Heart right ventricle (tissue), 16 donors: ENCODE measurements at regions not wholly inside any gene's neighbourhood (a gene's known extent, or its start where the extent isn't known, plus 50 kb on each side); places are given as distances from the start of the nearest gene placed in this dataset.
A peak's percentile ranks its signal among the peaks of the same experiment; 100 is the strongest.

ENCODE experiments used
- ATAC-seq, 8 donors: fragments of 200-7000 bp; cut with Tn5 transposase; one replicate each; pipeline ENCODE4 v1.9.1; 2020; ENCODE audit warnings: mild to moderate bottlenecking in 8 of 8, moderate library complexity in 8 of 8, moderate number of reproducible peaks in 1 of 8
- DNase-seq, 2 donors: peaks; one replicate each; pipeline ENCODE4 v3.0.0-alpha.2; 2020
- H3K27ac ChIP-seq, 10 donors: fragments of 200-600 bp; sonication (generic) in 2 of 10; one replicate each; pipeline versions ENCODE4 v1.5.0 to v1.8.0; 2020 to 2022; ENCODE audit warnings: mild to moderate bottlenecking in 3 of 10
- H3K27me3 ChIP-seq, 7 donors: fragments of 200-600 bp; one replicate each; pipeline ENCODE4 v1.8.0; 2021 to 2022; ENCODE audit warnings: mild to moderate bottlenecking in 2 of 7
- H3K36me3 ChIP-seq, 9 donors: fragments of 200-600 bp; sonication (generic) in 1 of 9; one replicate each; pipeline versions ENCODE4 v1.5.0 to v1.8.0; 2020 to 2022; ENCODE audit warnings: mild to moderate bottlenecking in 2 of 9
- H3K4me1 ChIP-seq, 9 donors: fragments of 200-600 bp; sonication (generic) in 1 of 9; one replicate each; pipeline versions ENCODE4 v1.5.0 to v1.8.0; 2020 to 2022; ENCODE audit warnings: mild to moderate bottlenecking in 4 of 9
- H3K4me3 ChIP-seq, 10 donors: fragments of 200-600 bp; sonication (generic) in 2 of 10; one replicate each; pipeline versions ENCODE4 v1.5.0 to v1.8.0; 2020 to 2022; ENCODE audit warnings: mild to moderate bottlenecking in 7 of 10, moderate library complexity in 2 of 10
- H3K9me3 ChIP-seq, 11 donors: fragments of 200-600 bp in 10 of 11; sonication (generic) in 2 of 11; one replicate each; pipeline versions ENCODE4 v1.5.0 to v1.8.0; 2013 to 2022; ENCODE audit warnings: mild to moderate bottlenecking in 2 of 11, control low read depth in 1 of 11, moderate library complexity in 1 of 11
- CTCF ChIP-seq, 9 donors: fragments of 200-600 bp; sonication (generic) in 2 of 9; IDR thresholded peaks; one replicate each; pipeline versions ENCODE4 v1.5.0 to v1.8.0; 2021 to 2022; ENCODE audit warnings: antibody characterized with exemption in 9 of 9, mild to moderate bottlenecking in 5 of 9, moderate library complexity in 1 of 9
- WGBS, 2 donors: extraction: QIAGEN DNeasy Blood & Tissue Kit; methylation state at CpG; one replicate each; pipeline ENCODE4 v1.1.7; 2013; ENCODE audit warnings: inconsistent platforms in 1 of 2; 5-methylcytosine and 5-hydroxymethylcytosine counted together
- intact Hi-C, 10 donors: fragments of 100-400 bp; cut with DNase I; formaldehyde crosslinking; loops; one replicate each; pipeline versions ENCODE4 v1.11.1 to v1.14.2; 2022
- donor health status: Arrhythmogenic right ventricular cardiomyopathy.
- donor health status: ischemic (EF 13 %, LVEDD 7.1; RV severe dilation, severe dysfunction).
- donor health status: healthy with polysubstance abuse.
- donor health status: DM: no; HTN: yes; CAD: no.
- donor health status: DM: no; HTN: no; CAD: no.
- donor health status: ischemic (EF 25% LVEDD 6.9; RV normal size, moderate dysfunction).
- donor health status: ischemic (EF 25% LVEDD 5.7; RV mildly dilated, moderate dysfunction).
- donor health status: healthy.
- donor health status: DM: yes; HTN: yes; CAD: no.
- donor health status: Ischemic cardiomyopathy.
- donor health status: ischemic (EF 35%, LVEDD 5.7; RV mildly dilated, moderate dysfunction).
- donor health status: nonischemic (EF 11% LVEDD 7.7; RV severe dilation, severe dysfunction).
- donor health status: DM: yes; HTN: yes; CAD: no.
- donor health status: PGD.
- donor health status: ischemic (EF 29% LVEDD 5.4; RV normal size, mild dysfunction).
- donor health status: nonischemic (EF 23%, LVEDD 6.1; RV moderate dilation, normal function).

- no peak for ATAC-seq
- DNase-seq: no peak
- Histone ChIP-seq H3K36me3 (no peaks in the 10 kb centered on the region), H3K27ac (no peak overlapping the region), H3K4me3 (no peak overlapping the region), H3K27me3 (no peaks in the 10 kb centered on the region), H3K4me1 (no peaks in the 10 kb centered on the region), H3K9me3 (no peaks in the 10 kb centered on the region)
- intact Hi-C loops: loop anchor here in 1 of 10 donors (5.0 kb wide), 1 partner anchor 408 kb away; no protein-coding TSS in a partner anchor
- 80 to 82% methylated on average over 3 of the region's 3 CpGs for WGBS, 2 donors
- TF ChIP-seq CTCF (IDR thresholded peaks at IDR 0.05): peak in 7 of 9 donors; percentile 19 to 47 (median 37)
Measured at GRCh38 chr18:29874519-29875098, 1167.9 kb downstream of the DSC3 start.

GRCh38 chr18:29873211-29873610 is 1169.3 kb downstream of the DSC3 start:
- H3K4me3 ChIP-seq: no peak overlapping the region
- no peak for TF ChIP-seq CTCF (IDR thresholded peaks at IDR 0.05)
- WGBS, 2 donors: 93 to 94% methylated on average over 8 of the region's 8 CpGs
- H3K4me1 ChIP-seq: no peaks in the 10 kb centered on the region
- DNase-seq (no peak), ATAC-seq (no peak)
- intact Hi-C loops: no loop called here
- H3K36me3 ChIP-seq: no peaks in the 10 kb centered on the region
- no peaks in the 10 kb centered on the region for H3K9me3 ChIP-seq
- H3K27ac ChIP-seq: no peak overlapping the region
- H3K27me3 ChIP-seq: no peaks in the 10 kb centered on the region

GRCh38 chr18:29871246-29871645 is 1171.3 kb downstream of the DSC3 start:
- intact Hi-C loops: no loop called here
- DNase-seq (no peak), ATAC-seq (no peak)
- Histone ChIP-seq H3K4me3 (no peak overlapping the region), H3K9me3 (no peaks in the 10 kb centered on the region), H3K27me3 (no peaks in the 10 kb centered on the region), H3K27ac (no peak overlapping the region), H3K4me1 (no peaks in the 10 kb centered on the region), H3K36me3 (no peaks in the 10 kb centered on the region)
- WGBS, 2 donors: 54 to 57% methylated on average over 2 of the region's 2 CpGs
- no peak for TF ChIP-seq CTCF (IDR thresholded peaks at IDR 0.05)

- Histone ChIP-seq H3K4me3 (no peak overlapping the region), H3K27ac (no peak overlapping the region), H3K9me3 (no peaks in the 10 kb centered on the region), H3K4me1 (no peaks in the 10 kb centered on the region), H3K27me3 (no peaks in the 10 kb centered on the region), H3K36me3 (no peaks in the 10 kb centered on the region)
- ATAC-seq: no peak
- 43 to 58% methylated on average over 1 of the region's 1 CpG for WGBS, 2 donors
- DNase-seq: no peak
- TF ChIP-seq CTCF (IDR thresholded peaks at IDR 0.05): no peak
- intact Hi-C loops: loop anchor here in 1 of 10 donors (10.0 kb wide), 1 partner anchor 288 kb away; no protein-coding TSS in a partner anchor
Measured at GRCh38 chr18:29862824-29863223, 1179.7 kb downstream of the DSC3 start.
